ENCODE measurements at regions not wholly inside any gene's neighbourhood (a gene's known extent, or its start where the extent isn't known, plus 50 kb on each side); places are given as distances from the start of the nearest gene placed in this dataset.

DNA sequence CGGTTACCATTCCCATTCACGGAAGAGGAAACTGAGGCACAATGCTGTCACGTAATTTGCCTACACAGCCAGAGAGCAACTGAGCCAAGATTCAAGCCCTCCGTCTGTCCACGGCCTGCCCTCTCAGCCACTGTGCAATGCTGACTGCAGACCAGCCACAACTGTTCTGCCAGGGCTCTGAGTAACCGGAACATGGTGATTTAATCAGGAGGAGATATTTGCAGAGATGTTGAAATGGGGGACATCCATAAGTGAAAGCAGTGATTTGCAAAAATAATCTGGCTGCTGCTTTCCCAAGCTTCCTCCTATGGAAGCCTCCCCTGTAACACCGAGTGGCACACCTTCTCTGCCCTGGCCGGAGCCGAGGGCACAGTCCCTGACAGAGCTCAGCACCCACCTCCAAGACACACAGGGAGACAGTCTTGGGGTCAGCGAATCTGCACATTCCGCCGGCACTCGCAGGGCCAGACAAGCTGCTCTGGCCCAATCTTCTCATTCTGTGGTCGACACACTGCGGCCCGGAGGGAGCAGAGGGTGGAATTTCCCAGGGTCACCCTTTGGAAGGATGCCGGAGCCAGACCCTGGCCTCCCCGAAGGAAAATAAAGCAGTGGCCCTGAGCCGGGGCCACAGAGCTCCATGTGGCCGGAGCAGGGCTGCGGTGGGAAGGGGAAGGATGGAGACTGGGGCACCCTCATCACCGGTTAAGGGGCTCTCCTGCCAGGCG is 158.2 kb upstream of the DIO3 start:
- no peaks in the 10 kb centered on the region for H3K4me1 ChIP-seq (ENCODE audit: control insufficient read depth in 1 of 2, insufficient read depth in 2 of 2, low read length in 2 of 2)
- no peaks in the 10 kb centered on the region for H3K36me3 Mint-ChIP-seq
- H3K27me3 ChIP-seq (ENCODE audit: control insufficient read depth in 2 of 2, insufficient read depth in 2 of 2, low read length in 2 of 2) = peaks cover 2 to 14% of the 10 kb centered on the region in 2 donors
- no peaks in the 10 kb centered on the region for H3K4me1 Mint-ChIP-seq
- no peaks in the 10 kb centered on the region for H3K79me2 ChIP-seq (ENCODE audit: insufficient read depth, low read length)
- no peak overlapping the region for H2AFZ ChIP-seq (ENCODE audit: insufficient read depth, low read depth, low read length, poor library complexity, severe bottlenecking)
- no peaks in the 10 kb centered on the region for H3K36me3 ChIP-seq (replicated peaks in 1 of 2; ENCODE audit: control insufficient read depth in 1 of 2, insufficient read depth in 2 of 2, low read length in 2 of 2)
- H3K9me3 ChIP-seq (replicated peaks in 1 of 2; ENCODE audit: control insufficient read depth in 1 of 2, insufficient read depth in 1 of 2, low read length in 2 of 2) = no peaks in the 10 kb centered on the region
- WGBS (ENCODE audit: insufficient coverage) = 93% methylated on average over 18 of the region's 23 CpGs
- H3K4me2 ChIP-seq (replicated peaks; ENCODE audit: extremely low read depth, low read length, poor library complexity, severe bottlenecking) = no peak overlapping the region
- H3K27me3 Mint-ChIP-seq (ENCODE audit: low read depth in 3 of 3) = peaks cover 14 to 28% (median 19%) of the 10 kb centered on the region in 3 donors
- intact Hi-C loops (cut with micrococcal nuclease) = no loop called here
- peaks cover 0 to 3% (median 0%) of the 10 kb centered on the region in 7 donors for H3K9me3 Mint-ChIP-seq
- H3K4me3 ChIP-seq (replicated peaks in 1 of 3; ENCODE audit: low read depth in 2 of 3, low read length in 3 of 3) = no peak overlapping the region
- peak overlapping the region in 1 of 7 donors; percentile 24 for H3K27ac Mint-ChIP-seq
- no peaks in the 10 kb centered on the region for H4K20me1 ChIP-seq (ENCODE audit: insufficient read depth, low read length)
- TF ChIP-seq, protein P1, sequence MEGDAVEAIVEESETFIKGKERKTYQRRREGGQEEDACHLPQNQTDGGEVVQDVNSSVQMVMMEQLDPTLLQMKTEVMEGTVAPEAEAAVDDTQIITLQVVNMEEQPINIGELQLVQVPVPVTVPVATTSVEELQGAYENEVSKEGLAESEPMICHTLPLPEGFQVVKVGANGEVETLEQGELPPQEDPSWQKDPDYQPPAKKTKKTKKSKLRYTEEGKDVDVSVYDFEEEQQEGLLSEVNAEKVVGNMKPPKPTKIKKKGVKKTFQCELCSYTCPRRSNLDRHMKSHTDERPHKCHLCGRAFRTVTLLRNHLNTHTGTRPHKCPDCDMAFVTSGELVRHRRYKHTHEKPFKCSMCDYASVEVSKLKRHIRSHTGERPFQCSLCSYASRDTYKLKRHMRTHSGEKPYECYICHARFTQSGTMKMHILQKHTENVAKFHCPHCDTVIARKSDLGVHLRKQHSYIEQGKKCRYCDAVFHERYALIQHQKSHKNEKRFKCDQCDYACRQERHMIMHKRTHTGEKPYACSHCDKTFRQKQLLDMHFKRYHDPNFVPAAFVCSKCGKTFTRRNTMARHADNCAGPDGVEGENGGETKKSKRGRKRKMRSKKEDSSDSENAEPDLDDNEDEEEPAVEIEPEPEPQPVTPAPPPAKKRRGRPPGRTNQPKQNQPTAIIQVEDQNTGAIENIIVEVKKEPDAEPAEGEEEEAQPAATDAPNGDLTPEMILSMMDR (IDR thresholded peaks at IDR 0.05) = no peak
- no peak overlapping the region for H3K9ac ChIP-seq (ENCODE audit: insufficient read depth, low read length, poor library complexity, severe bottlenecking)
- no peak overlapping the region for H3K4me3 Mint-ChIP-seq
- DNase-seq = no peak
- no peak overlapping the region for H3K27ac ChIP-seq (ENCODE audit: low read depth in 1 of 2, low read length in 2 of 2)

DNA sequence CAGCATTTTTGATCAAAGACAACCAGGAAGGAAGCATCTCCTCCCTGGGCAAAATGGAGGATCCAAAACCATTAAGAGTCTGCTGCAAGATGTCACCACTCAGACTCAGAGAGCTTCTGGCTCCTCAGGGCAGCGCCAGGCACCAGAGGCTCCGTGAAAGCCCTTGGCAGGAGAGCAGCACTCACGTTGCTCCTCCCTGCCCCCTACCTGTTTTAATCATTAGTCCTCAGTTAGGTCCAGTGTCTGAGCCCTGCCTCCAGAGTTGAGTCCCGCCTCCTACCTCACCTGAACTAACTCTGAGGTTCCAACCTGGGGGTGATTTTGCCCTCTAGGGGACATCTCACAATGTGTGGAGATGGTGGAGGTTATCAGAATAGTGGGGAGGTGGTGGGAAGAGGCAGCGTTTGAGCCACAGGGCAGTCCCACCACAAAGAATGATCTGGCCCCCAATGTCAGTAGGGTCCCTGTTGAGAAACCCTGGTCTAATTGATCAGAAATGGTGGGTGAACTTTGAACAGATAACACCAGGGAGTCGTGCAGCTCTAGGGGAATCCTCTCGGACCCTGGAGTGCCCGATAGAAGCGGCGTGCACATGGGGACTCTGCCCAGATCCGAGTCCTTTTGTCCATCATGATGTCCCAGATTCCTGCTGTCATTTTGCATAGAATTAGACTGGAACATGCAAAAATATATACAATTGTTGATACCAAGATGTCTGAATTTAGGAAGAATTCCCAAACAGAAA is 156.7 kb upstream of the DIO3 start:
- no peaks in the 10 kb centered on the region for H3K36me3 Mint-ChIP-seq
- Histone ChIP-seq H3K4me1 (ENCODE audit: control insufficient read depth in 1 of 2, insufficient read depth in 2 of 2, low read length in 2 of 2) (no peaks in the 10 kb centered on the region), H3K9ac (ENCODE audit: insufficient read depth, low read length, poor library complexity, severe bottlenecking) (no peak overlapping the region), H2AFZ (ENCODE audit: insufficient read depth, low read depth, low read length, poor library complexity, severe bottlenecking) (no peak overlapping the region), H3K79me2 (ENCODE audit: insufficient read depth, low read length) (no peaks in the 10 kb centered on the region), H3K27ac (ENCODE audit: low read depth in 1 of 2, low read length in 2 of 2) (no peak overlapping the region), H3K9me3 (replicated peaks in 1 of 2; ENCODE audit: control insufficient read depth in 1 of 2, insufficient read depth in 1 of 2, low read length in 2 of 2) (no peaks in the 10 kb centered on the region), H3K4me2 (replicated peaks; ENCODE audit: extremely low read depth, low read length, poor library complexity, severe bottlenecking) (no peak overlapping the region), H3K4me3 (replicated peaks in 1 of 3; ENCODE audit: low read depth in 2 of 3, low read length in 3 of 3) (no peak overlapping the region), H3K36me3 (replicated peaks in 1 of 2; ENCODE audit: control insufficient read depth in 1 of 2, insufficient read depth in 2 of 2, low read length in 2 of 2) (no peaks in the 10 kb centered on the region), H3K27me3 (ENCODE audit: control insufficient read depth in 2 of 2, insufficient read depth in 2 of 2, low read length in 2 of 2) (peaks cover 2 to 14% of the 10 kb centered on the region in 2 donors), H4K20me1 (ENCODE audit: insufficient read depth, low read length) (no peaks in the 10 kb centered on the region)
- intact Hi-C loops (cut with micrococcal nuclease) = no loop called here
- WGBS (ENCODE audit: insufficient coverage) = 88% methylated on average over 7 of the region's 11 CpGs
- TF ChIP-seq, protein P1 (IDR thresholded peaks at IDR 0.05) = no peak
- no peaks in the 10 kb centered on the region for H3K4me1 Mint-ChIP-seq
- peaks cover 0 to 3% (median 0%) of the 10 kb centered on the region in 7 donors for H3K9me3 Mint-ChIP-seq
- H3K27ac Mint-ChIP-seq = no peak overlapping the region
- DNase-seq = no peak
- H3K27me3 Mint-ChIP-seq (ENCODE audit: low read depth in 3 of 3) = peaks cover 15 to 23% (median 19%) of the 10 kb centered on the region in 3 donors
- no peak overlapping the region for H3K4me3 Mint-ChIP-seq

Data from CD14-positive monocyte (primary cell).